ENCODE measurements at regions not wholly inside any gene's neighbourhood (a gene's known extent, or its start where the extent isn't known, plus 50 kb on each side); places are given as distances from the start of the nearest gene placed in this dataset.
A peak's percentile ranks its signal among the peaks of the same experiment; 100 is the strongest.
"Not testable (repeated sequence)": the region's sequence is repeated elsewhere in the genome, so short reads cannot be mapped to it uniquely, and the experiment has no call there.

- peak overlapping the region; percentile 87 for H3K4me3 Mint-ChIP-seq
- not testable (repeated sequence) for H3K36me3 Mint-ChIP-seq (ENCODE audit: insufficient read depth); H3K27me3 Mint-ChIP-seq (ENCODE audit: low read depth); H3K9me3 Mint-ChIP-seq
- peaks cover 11% of the 10 kb centered on the region for H3K4me1 Mint-ChIP-seq (ENCODE audit: low read depth)
- DNase-seq: peak; percentile 96
- ATAC-seq: peak; percentile 99 to 100
Observed at GRCh38 chr11:67805253-67806126, 131.1 kb upstream of the ALDH3B2 start.

- H3K27me3 Mint-ChIP-seq (ENCODE audit: low read depth); DNase-seq: not testable (repeated sequence)
Observed at GRCh38 chr11:67804435-67805252, 130.2 kb upstream of the ALDH3B2 start.

GRCh38 chr11:67803519-67803918, 129.1 kb upstream of the ALDH3B2 start:
- H3K9me3 Mint-ChIP-seq; H3K36me3 Mint-ChIP-seq (ENCODE audit: insufficient read depth); H3K27me3 Mint-ChIP-seq (ENCODE audit: low read depth); ATAC-seq; H3K4me3 Mint-ChIP-seq; DNase-seq: not testable (repeated sequence)
- H3K4me1 Mint-ChIP-seq (ENCODE audit: low read depth): peaks cover 11% of the 10 kb centered on the region

More at GRCh38 chr11:67804435-67805252, 130.2 kb upstream of the ALDH3B2 start:
- Mint-ChIP-seq H3K4me1 (ENCODE audit: low read depth) (peaks cover 11% of the 10 kb centered on the region), H3K4me3 (peak overlapping the region; percentile 87)
- H3K9me3 Mint-ChIP-seq; H3K36me3 Mint-ChIP-seq (ENCODE audit: insufficient read depth): not testable (repeated sequence)
- peak in 1 of 2 donors; percentile 4 for ATAC-seq

- not testable (repeated sequence) for H3K36me3 Mint-ChIP-seq (ENCODE audit: insufficient read depth); ATAC-seq; H3K4me3 Mint-ChIP-seq; DNase-seq; H3K27me3 Mint-ChIP-seq (ENCODE audit: low read depth); H3K9me3 Mint-ChIP-seq
- H3K4me1 Mint-ChIP-seq (ENCODE audit: low read depth): peaks cover 11% of the 10 kb centered on the region
Observed at GRCh38 chr11:67803055-67803454, 128.6 kb upstream of the ALDH3B2 start.

- not testable (repeated sequence) for H3K27me3 Mint-ChIP-seq (ENCODE audit: low read depth); H3K4me3 Mint-ChIP-seq; H3K36me3 Mint-ChIP-seq (ENCODE audit: insufficient read depth); DNase-seq; ATAC-seq; H3K9me3 Mint-ChIP-seq
- peaks cover 11% of the 10 kb centered on the region for H3K4me1 Mint-ChIP-seq (ENCODE audit: low read depth)
Observed at GRCh38 chr11:67802623-67803022, 128.2 kb upstream of the ALDH3B2 start.

- not testable (repeated sequence) for H3K36me3 Mint-ChIP-seq (ENCODE audit: insufficient read depth); H3K4me1 Mint-ChIP-seq (ENCODE audit: low read depth); ATAC-seq; DNase-seq; H3K9me3 Mint-ChIP-seq; H3K4me3 Mint-ChIP-seq; H3K27me3 Mint-ChIP-seq (ENCODE audit: low read depth)
Observed at GRCh38 chr11:67801397-67801796, 127.0 kb upstream of the ALDH3B2 start.

- H3K36me3 Mint-ChIP-seq (ENCODE audit: insufficient read depth); H3K9me3 Mint-ChIP-seq; DNase-seq; H3K4me1 Mint-ChIP-seq (ENCODE audit: low read depth); ATAC-seq; H3K4me3 Mint-ChIP-seq; H3K27me3 Mint-ChIP-seq (ENCODE audit: low read depth): not testable (repeated sequence)
Observed at GRCh38 chr11:67800591-67800990, 126.2 kb upstream of the ALDH3B2 start.

GRCh38 chr11:67799808-67800207, 125.4 kb upstream of the ALDH3B2 start:
- H3K4me1 Mint-ChIP-seq (ENCODE audit: low read depth); ATAC-seq; DNase-seq; H3K9me3 Mint-ChIP-seq; H3K4me3 Mint-ChIP-seq; H3K27me3 Mint-ChIP-seq (ENCODE audit: low read depth); H3K36me3 Mint-ChIP-seq (ENCODE audit: insufficient read depth): not testable (repeated sequence)

GRCh38 chr11:67797726-67798521, 123.5 kb upstream of the ALDH3B2 start:
- DNase-seq; ATAC-seq; H3K27me3 Mint-ChIP-seq (ENCODE audit: low read depth); H3K4me1 Mint-ChIP-seq (ENCODE audit: low read depth); H3K9me3 Mint-ChIP-seq; H3K4me3 Mint-ChIP-seq; H3K36me3 Mint-ChIP-seq (ENCODE audit: insufficient read depth): not testable (repeated sequence)

GRCh38 chr11:67795746-67796145, 121.3 kb upstream of the ALDH3B2 start:
- Mint-ChIP-seq H3K4me3 (no peak overlapping the region), H3K27me3 (ENCODE audit: low read depth) (peaks cover 2% of the 10 kb centered on the region), H3K9me3 (no peaks in the 10 kb centered on the region), H3K36me3 (ENCODE audit: insufficient read depth) (no peaks in the 10 kb centered on the region), H3K4me1 (ENCODE audit: low read depth) (peaks cover 10% of the 10 kb centered on the region)
- DNase-seq (no peak), ATAC-seq (no peak)

GRCh38 chr11:67793750-67794149, 119.3 kb upstream of the ALDH3B2 start:
- H3K9me3 Mint-ChIP-seq, H3K4me3 Mint-ChIP-seq: not testable (repeated sequence)

GRCh38 chr11:67792273-67792990, 118.0 kb upstream of the ALDH3B2 start:
- not testable (repeated sequence) for H3K27me3 Mint-ChIP-seq (ENCODE audit: low read depth); ATAC-seq; H3K36me3 Mint-ChIP-seq (ENCODE audit: insufficient read depth); H3K4me1 Mint-ChIP-seq (ENCODE audit: low read depth); H3K4me3 Mint-ChIP-seq; H3K9me3 Mint-ChIP-seq
- peak; percentile 38 for DNase-seq

More at GRCh38 chr11:67793750-67794149, 119.3 kb upstream of the ALDH3B2 start:
- DNase-seq; H3K36me3 Mint-ChIP-seq (ENCODE audit: insufficient read depth); H3K27me3 Mint-ChIP-seq (ENCODE audit: low read depth); ATAC-seq; H3K4me1 Mint-ChIP-seq (ENCODE audit: low read depth): not testable (repeated sequence)

- DNase-seq; H3K36me3 Mint-ChIP-seq (ENCODE audit: insufficient read depth); ATAC-seq; H3K27me3 Mint-ChIP-seq (ENCODE audit: low read depth); H3K4me1 Mint-ChIP-seq (ENCODE audit: low read depth); H3K9me3 Mint-ChIP-seq: not testable (repeated sequence)
- peak overlapping the region; percentile 9 for H3K4me3 Mint-ChIP-seq
Observed at GRCh38 chr11:67791598-67792170, 117.3 kb upstream of the ALDH3B2 start.

All from activated T-cell treated with anti-CD3 and anti-CD28 coated beads, Interleukin-2, amount 50 U/mL, for 4 hours (primary cell).